ENCODE measurements at regions not wholly inside any gene's neighbourhood (a gene's known extent, or its start where the extent isn't known, plus 50 kb on each side); places are given as distances from the start of the nearest gene placed in this dataset.

DNA sequence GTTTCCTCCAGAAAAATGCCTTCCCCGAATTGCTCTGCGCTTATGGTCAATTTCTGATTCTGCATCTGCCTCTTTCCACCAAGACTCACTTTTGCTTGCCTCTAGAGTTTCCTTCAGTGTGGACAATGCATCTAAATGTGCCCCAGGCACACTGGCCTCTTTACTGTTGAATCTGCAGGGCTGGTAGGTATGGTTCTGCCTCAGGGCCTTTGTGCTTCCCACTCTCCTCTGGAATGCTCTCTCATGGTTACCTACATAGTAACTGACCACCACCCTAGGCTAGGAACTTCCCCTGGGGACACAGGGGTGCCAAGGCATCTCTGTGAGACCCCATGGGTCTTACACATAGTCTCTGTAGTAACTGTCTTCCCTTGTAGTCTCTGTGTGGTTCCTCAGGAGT, 1258.6 kb downstream of the CDH12 start:
- TF ChIP-seq, protein P1, sequence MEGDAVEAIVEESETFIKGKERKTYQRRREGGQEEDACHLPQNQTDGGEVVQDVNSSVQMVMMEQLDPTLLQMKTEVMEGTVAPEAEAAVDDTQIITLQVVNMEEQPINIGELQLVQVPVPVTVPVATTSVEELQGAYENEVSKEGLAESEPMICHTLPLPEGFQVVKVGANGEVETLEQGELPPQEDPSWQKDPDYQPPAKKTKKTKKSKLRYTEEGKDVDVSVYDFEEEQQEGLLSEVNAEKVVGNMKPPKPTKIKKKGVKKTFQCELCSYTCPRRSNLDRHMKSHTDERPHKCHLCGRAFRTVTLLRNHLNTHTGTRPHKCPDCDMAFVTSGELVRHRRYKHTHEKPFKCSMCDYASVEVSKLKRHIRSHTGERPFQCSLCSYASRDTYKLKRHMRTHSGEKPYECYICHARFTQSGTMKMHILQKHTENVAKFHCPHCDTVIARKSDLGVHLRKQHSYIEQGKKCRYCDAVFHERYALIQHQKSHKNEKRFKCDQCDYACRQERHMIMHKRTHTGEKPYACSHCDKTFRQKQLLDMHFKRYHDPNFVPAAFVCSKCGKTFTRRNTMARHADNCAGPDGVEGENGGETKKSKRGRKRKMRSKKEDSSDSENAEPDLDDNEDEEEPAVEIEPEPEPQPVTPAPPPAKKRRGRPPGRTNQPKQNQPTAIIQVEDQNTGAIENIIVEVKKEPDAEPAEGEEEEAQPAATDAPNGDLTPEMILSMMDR (tag by site-specific recombination; IDR thresholded peaks at IDR 0.05) = no peak
- TF ChIP-seq, protein P2, sequence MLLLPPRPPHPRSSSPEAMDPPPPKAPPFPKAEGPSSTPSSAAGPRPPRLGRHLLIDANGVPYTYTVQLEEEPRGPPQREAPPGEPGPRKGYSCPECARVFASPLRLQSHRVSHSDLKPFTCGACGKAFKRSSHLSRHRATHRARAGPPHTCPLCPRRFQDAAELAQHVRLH (tag by site-specific recombination; IDR thresholded peaks at IDR 0.05) = no peak
- TF ChIP-seq, protein P3, sequence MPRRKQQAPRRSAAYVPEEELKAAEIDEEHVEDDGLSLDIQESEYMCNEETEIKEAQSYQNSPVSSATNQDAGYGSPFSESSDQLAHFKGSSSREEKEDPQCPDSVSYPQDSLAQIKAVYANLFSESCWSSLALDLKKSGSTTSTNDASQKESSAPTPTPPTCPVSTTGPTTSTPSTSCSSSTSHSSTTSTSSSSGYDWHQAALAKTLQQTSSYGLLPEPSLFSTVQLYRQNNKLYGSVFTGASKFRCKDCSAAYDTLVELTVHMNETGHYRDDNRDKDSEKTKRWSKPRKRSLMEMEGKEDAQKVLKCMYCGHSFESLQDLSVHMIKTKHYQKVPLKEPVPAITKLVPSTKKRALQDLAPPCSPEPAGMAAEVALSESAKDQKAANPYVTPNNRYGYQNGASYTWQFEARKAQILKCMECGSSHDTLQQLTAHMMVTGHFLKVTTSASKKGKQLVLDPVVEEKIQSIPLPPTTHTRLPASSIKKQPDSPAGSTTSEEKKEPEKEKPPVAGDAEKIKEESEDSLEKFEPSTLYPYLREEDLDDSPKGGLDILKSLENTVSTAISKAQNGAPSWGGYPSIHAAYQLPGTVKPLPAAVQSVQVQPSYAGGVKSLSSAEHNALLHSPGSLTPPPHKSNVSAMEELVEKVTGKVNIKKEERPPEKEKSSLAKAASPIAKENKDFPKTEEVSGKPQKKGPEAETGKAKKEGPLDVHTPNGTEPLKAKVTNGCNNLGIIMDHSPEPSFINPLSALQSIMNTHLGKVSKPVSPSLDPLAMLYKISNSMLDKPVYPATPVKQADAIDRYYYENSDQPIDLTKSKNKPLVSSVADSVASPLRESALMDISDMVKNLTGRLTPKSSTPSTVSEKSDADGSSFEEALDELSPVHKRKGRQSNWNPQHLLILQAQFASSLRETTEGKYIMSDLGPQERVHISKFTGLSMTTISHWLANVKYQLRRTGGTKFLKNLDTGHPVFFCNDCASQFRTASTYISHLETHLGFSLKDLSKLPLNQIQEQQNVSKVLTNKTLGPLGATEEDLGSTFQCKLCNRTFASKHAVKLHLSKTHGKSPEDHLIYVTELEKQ (tag by site-specific recombination; IDR thresholded peaks at IDR 0.05; ENCODE audit: borderline replicate concordance) = no peak
- TF ChIP-seq YY1 (tag by site-specific recombination; IDR thresholded peaks at IDR 0.05) (no peak), KLF16 (tag by site-specific recombination; IDR thresholded peaks at IDR 0.05) (no peak), GFI1B (tag by site-specific recombination; IDR thresholded peaks at IDR 0.05) (no peak)
- TF ChIP-seq, protein P4, sequence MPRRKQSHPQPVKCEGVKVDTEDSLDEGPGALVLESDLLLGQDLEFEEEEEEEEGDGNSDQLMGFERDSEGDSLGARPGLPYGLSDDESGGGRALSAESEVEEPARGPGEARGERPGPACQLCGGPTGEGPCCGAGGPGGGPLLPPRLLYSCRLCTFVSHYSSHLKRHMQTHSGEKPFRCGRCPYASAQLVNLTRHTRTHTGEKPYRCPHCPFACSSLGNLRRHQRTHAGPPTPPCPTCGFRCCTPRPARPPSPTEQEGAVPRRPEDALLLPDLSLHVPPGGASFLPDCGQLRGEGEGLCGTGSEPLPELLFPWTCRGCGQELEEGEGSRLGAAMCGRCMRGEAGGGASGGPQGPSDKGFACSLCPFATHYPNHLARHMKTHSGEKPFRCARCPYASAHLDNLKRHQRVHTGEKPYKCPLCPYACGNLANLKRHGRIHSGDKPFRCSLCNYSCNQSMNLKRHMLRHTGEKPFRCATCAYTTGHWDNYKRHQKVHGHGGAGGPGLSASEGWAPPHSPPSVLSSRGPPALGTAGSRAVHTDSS (tag by site-specific recombination; IDR thresholded peaks at IDR 0.05) = no peak
